ENCODE measurements at regions not wholly inside any gene's neighbourhood (a gene's known extent, or its start where the extent isn't known, plus 50 kb on each side); places are given as distances from the start of the nearest gene placed in this dataset.

DNA sequence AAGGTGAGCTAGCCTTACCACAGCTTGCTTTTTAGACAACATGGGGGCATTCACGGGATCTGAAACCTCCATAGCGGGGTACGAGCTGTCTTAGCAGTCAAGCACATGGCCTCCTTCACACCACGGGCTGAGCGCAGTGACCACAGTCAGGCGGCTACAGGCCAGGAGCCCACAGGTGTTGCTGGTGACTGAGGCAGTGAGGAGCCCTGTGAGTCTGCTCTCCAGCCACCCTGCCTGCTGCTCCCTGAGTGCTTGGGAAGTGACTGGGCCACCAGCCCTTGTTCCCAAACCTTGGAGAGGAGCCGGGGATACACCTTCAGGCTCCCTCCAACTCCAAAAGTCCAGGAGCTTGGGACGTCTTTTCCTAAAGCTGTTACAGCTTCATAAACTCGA, 418.1 kb upstream of the MYT1L start:
- TF ChIP-seq, protein P1, sequence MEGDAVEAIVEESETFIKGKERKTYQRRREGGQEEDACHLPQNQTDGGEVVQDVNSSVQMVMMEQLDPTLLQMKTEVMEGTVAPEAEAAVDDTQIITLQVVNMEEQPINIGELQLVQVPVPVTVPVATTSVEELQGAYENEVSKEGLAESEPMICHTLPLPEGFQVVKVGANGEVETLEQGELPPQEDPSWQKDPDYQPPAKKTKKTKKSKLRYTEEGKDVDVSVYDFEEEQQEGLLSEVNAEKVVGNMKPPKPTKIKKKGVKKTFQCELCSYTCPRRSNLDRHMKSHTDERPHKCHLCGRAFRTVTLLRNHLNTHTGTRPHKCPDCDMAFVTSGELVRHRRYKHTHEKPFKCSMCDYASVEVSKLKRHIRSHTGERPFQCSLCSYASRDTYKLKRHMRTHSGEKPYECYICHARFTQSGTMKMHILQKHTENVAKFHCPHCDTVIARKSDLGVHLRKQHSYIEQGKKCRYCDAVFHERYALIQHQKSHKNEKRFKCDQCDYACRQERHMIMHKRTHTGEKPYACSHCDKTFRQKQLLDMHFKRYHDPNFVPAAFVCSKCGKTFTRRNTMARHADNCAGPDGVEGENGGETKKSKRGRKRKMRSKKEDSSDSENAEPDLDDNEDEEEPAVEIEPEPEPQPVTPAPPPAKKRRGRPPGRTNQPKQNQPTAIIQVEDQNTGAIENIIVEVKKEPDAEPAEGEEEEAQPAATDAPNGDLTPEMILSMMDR (conservative IDR thresholded peaks at IDR 0.05): no peak
- TF ChIP-seq EZH2 (IDR thresholded peaks at IDR 0.05; ENCODE audit: low read depth): no peak

All from PC-9 (cell line).